Glomerular endothelial cell (primary cell): ENCODE measurements at regions not wholly inside any gene's neighbourhood (a gene's known extent, or its start where the extent isn't known, plus 50 kb on each side); places are given as distances from the start of the nearest gene placed in this dataset.
"Not testable (repeated sequence)": the region's sequence is repeated elsewhere in the genome, so short reads cannot be mapped to it uniquely, and the experiment has no call there.

Experiments used
- DNase-seq: peaks from one replicate; pipeline ENCODE4 v3.0.0-alpha.2; 2011; ENCODE audit warnings: low read depth, low spot score; ENCODE audit errors: extremely low read depth

- no peak for DNase-seq
These were observed 1046.7 kb upstream of the SLC39A10 start for GRCh38 chr2:194610297-194610696.

GRCh38 chr2:194603429-194603828, 1053.6 kb upstream of the SLC39A10 start:
- no peak for DNase-seq

- DNase-seq, result no peak
These were observed 1054.3 kb upstream of the SLC39A10 start for GRCh38 chr2:194602750-194603149.

- no peak for DNase-seq
These were observed 1065.8 kb upstream of the SLC39A10 start for GRCh38 chr2:194591192-194591591.

- DNase-seq, result no peak
These were observed 1069.2 kb upstream of the SLC39A10 start for GRCh38 chr2:194587739-194588270.

- DNase-seq, result no peak
These were observed 1089.4 kb upstream of the SLC39A10 start for GRCh38 chr2:194567661-194568017.

GRCh38 chr2:194566907-194567660, 1089.9 kb upstream of the SLC39A10 start:
- no peak for DNase-seq

- no peak for DNase-seq
These were observed 1092.6 kb upstream of the SLC39A10 start for GRCh38 chr2:194564422-194564821.

- no peak for DNase-seq
These were observed 1094.7 kb upstream of the SLC39A10 start for GRCh38 chr2:194562329-194562728.

- no peak for DNase-seq
These were observed 1097.1 kb upstream of the SLC39A10 start for GRCh38 chr2:194559964-194560363.

- no peak for DNase-seq
These were observed 1097.5 kb upstream of the SLC39A10 start for GRCh38 chr2:194559523-194559922.

- no peak for DNase-seq
These were observed 1099.0 kb upstream of the SLC39A10 start for GRCh38 chr2:194557993-194558392.

GRCh38 chr2:194556629-194557028, 1100.4 kb upstream of the SLC39A10 start:
- DNase-seq, result no peak

GRCh38 chr2:194553980-194554379, 1103.0 kb upstream of the SLC39A10 start:
- DNase-seq, result no peak

- no peak for DNase-seq
These were observed 1106.3 kb upstream of the SLC39A10 start for GRCh38 chr2:194550702-194551101.

- no peak for DNase-seq
These were observed 1107.6 kb upstream of the SLC39A10 start for GRCh38 chr2:194549387-194549786.

- DNase-seq, result peak; percentile 18
These were observed 1111.0 kb upstream of the SLC39A10 start for GRCh38 chr2:194545978-194546377.

- no peak for DNase-seq
These were observed 1117.6 kb upstream of the SLC39A10 start for GRCh38 chr2:194539425-194539824.

GRCh38 chr2:194526121-194526520, 1130.9 kb upstream of the SLC39A10 start:
- no peak for DNase-seq

GRCh38 chr2:194514281-194514680, 1142.7 kb upstream of the SLC39A10 start:
- DNase-seq, result no peak

- DNase-seq, result not testable (repeated sequence)
These were observed 1146.0 kb upstream of the SLC39A10 start for GRCh38 chr2:194511070-194511469.

- not testable (repeated sequence) for DNase-seq
These were observed 1152.2 kb upstream of the SLC39A10 start for GRCh38 chr2:194504876-194505275.

GRCh38 chr2:194495046-194495445, 1162.0 kb upstream of the SLC39A10 start:
- no peak for DNase-seq
